Activated CD4-positive, alpha-beta T cell treated with anti-CD3 and anti-CD28 coated beads, Interleukin-2, amount 50 U/mL, for 16 hours (primary cell): ENCODE measurements at regions not wholly inside any gene's neighbourhood (a gene's known extent, or its start where the extent isn't known, plus 50 kb on each side); places are given as distances from the start of the nearest gene placed in this dataset.

ENCODE experiments used
- DNase-seq: peaks from one replicate; pipeline ENCODE4 v3.0.0-alpha.2; 2020

- no peak for DNase-seq
Observed at GRCh38 chr1:163013826-163014600, 55.1 kb upstream of the RGS4 start.

- no peak for DNase-seq
Observed at GRCh38 chr1:163006051-163006834, 62.9 kb upstream of the RGS4 start.

- DNase-seq, result no peak
Observed at GRCh38 chr1:162997499-162998285, 71.5 kb upstream of the RGS4 start.

- no peak for DNase-seq
Observed at GRCh38 chr1:162996261-162996660, 72.9 kb upstream of the RGS4 start.

- no peak for DNase-seq
Observed at GRCh38 chr1:162994921-162995320, 74.2 kb upstream of the RGS4 start.

GRCh38 chr1:162993846-162994245 is 75.3 kb upstream of the RGS4 start:
- no peak for DNase-seq

GRCh38 chr1:162992945-162993344 is 76.2 kb upstream of the RGS4 start:
- DNase-seq, result no peak

- DNase-seq, result no peak
Observed at GRCh38 chr1:162991444-162991843, 77.7 kb upstream of the RGS4 start.

GRCh38 chr1:162990665-162991064 is 78.5 kb upstream of the RGS4 start:
- no peak for DNase-seq

- no peak for DNase-seq
Observed at GRCh38 chr1:162988869-162989268, 80.3 kb upstream of the RGS4 start.

- no peak for DNase-seq
Observed at GRCh38 chr1:162987866-162988265, 81.3 kb upstream of the RGS4 start.

GRCh38 chr1:162985816-162986435 is 83.2 kb upstream of the RGS4 start:
- no peak for DNase-seq

- no peak for DNase-seq
Observed at GRCh38 chr1:162984699-162985098, 84.5 kb upstream of the RGS4 start.

GRCh38 chr1:162983671-162984425 is 85.3 kb upstream of the RGS4 start:
- no peak for DNase-seq

- no peak for DNase-seq
Observed at GRCh38 chr1:162982364-162982763, 86.8 kb upstream of the RGS4 start.

GRCh38 chr1:162977944-162978568 is 91.1 kb upstream of the RGS4 start:
- no peak for DNase-seq

GRCh38 chr1:162976628-162977027 is 92.5 kb upstream of the RGS4 start:
- no peak for DNase-seq

- DNase-seq, result no peak
Observed at GRCh38 chr1:162974810-162975209, 94.4 kb upstream of the RGS4 start.

GRCh38 chr1:162973381-162973795 is 95.8 kb upstream of the RGS4 start:
- no peak for DNase-seq

GRCh38 chr1:162972773-162973172 is 96.4 kb upstream of the RGS4 start:
- DNase-seq, result no peak

- DNase-seq, result no peak
Observed at GRCh38 chr1:162970021-162970420, 99.1 kb upstream of the RGS4 start.

GRCh38 chr1:162966613-162967012 is 102.5 kb upstream of the RGS4 start:
- no peak for DNase-seq
